ENCODE measurements at regions not wholly inside any gene's neighbourhood (a gene's known extent, or its start where the extent isn't known, plus 50 kb on each side); places are given as distances from the start of the nearest gene placed in this dataset.

- intact Hi-C loops (cut with DNase I) = no loop called here
- Histone ChIP-seq H3K27ac (no peak overlapping the region), H3K36me3 (no peaks in the 10 kb centered on the region), H3K4me3 (replicated peaks in 1 of 3) (no peak overlapping the region), H3K27me3 (no peaks in the 10 kb centered on the region), H3K9me3 (no peaks in the 10 kb centered on the region), H3K4me1 (no peaks in the 10 kb centered on the region)
- no peak for TF ChIP-seq POLR2A (IDR thresholded peaks at IDR 0.05)
- no peak for TF ChIP-seq CTCF (IDR thresholded peaks at IDR 0.05)
- 79 to 80% methylated on average over 3 of the region's 3 CpGs for WGBS, 2 donors
- no peak for DNase-seq
Measured at GRCh38 chr18:29962579-29962978, 1080.0 kb downstream of the DSC3 start.

- intact Hi-C loops (cut with DNase I) = no loop called here
- no peaks in the 10 kb centered on the region for H3K9me3 ChIP-seq
- no peak for DNase-seq
- no peak overlapping the region for H3K27ac ChIP-seq
- H3K27me3 ChIP-seq = no peaks in the 10 kb centered on the region
- H3K4me3 ChIP-seq (replicated peaks in 1 of 3) = no peak overlapping the region
- no peaks in the 10 kb centered on the region for H3K4me1 ChIP-seq
- TF ChIP-seq CTCF (IDR thresholded peaks at IDR 0.05) (no peak), POLR2A (IDR thresholded peaks at IDR 0.05) (no peak)
- no peaks in the 10 kb centered on the region for H3K36me3 ChIP-seq
Measured at GRCh38 chr18:29960539-29960938, 1082.0 kb downstream of the DSC3 start.

GRCh38 chr18:29930231-29930630, 1112.3 kb downstream of the DSC3 start:
- Histone ChIP-seq H3K27ac (no peak overlapping the region), H3K4me1 (no peaks in the 10 kb centered on the region), H3K27me3 (no peaks in the 10 kb centered on the region), H3K4me3 (replicated peaks in 1 of 3) (no peak overlapping the region), H3K36me3 (no peaks in the 10 kb centered on the region), H3K9me3 (no peaks in the 10 kb centered on the region)
- intact Hi-C loops (cut with DNase I) = no loop called here
- no peak for TF ChIP-seq POLR2A (IDR thresholded peaks at IDR 0.05)
- TF ChIP-seq CTCF (IDR thresholded peaks at IDR 0.05) = no peak
- no peak for DNase-seq
- WGBS, 2 donors = 68 to 80% methylated on average over 1 of the region's 1 CpG

GRCh38 chr18:29928081-29928480, 1114.5 kb downstream of the DSC3 start:
- H3K36me3 ChIP-seq = no peaks in the 10 kb centered on the region
- no peaks in the 10 kb centered on the region for H3K9me3 ChIP-seq
- H3K27ac ChIP-seq = no peak overlapping the region
- H3K27me3 ChIP-seq = no peaks in the 10 kb centered on the region
- intact Hi-C loops (cut with DNase I) = no loop called here
- no peaks in the 10 kb centered on the region for H3K4me1 ChIP-seq
- TF ChIP-seq CTCF (IDR thresholded peaks at IDR 0.05) (no peak), POLR2A (IDR thresholded peaks at IDR 0.05) (no peak)
- WGBS, 2 donors = 75 to 76% methylated on average over 6 of the region's 6 CpGs
- H3K4me3 ChIP-seq (replicated peaks in 1 of 3) = no peak overlapping the region
- DNase-seq = no peak

- WGBS, 2 donors = 90 to 94% methylated on average over 1 of the region's 1 CpG
- Histone ChIP-seq H3K27me3 (no peaks in the 10 kb centered on the region), H3K4me3 (replicated peaks in 1 of 3) (no peak overlapping the region), H3K4me1 (no peaks in the 10 kb centered on the region), H3K36me3 (no peaks in the 10 kb centered on the region), H3K27ac (no peak overlapping the region), H3K9me3 (no peaks in the 10 kb centered on the region)
- DNase-seq = no peak
- intact Hi-C loops (cut with DNase I) = no loop called here
- TF ChIP-seq CTCF (IDR thresholded peaks at IDR 0.05) (no peak), POLR2A (IDR thresholded peaks at IDR 0.05) (no peak)
Measured at GRCh38 chr18:29925566-29925965, 1117.0 kb downstream of the DSC3 start.
